ENCODE measurements at regions not wholly inside any gene's neighbourhood (a gene's known extent, or its start where the extent isn't known, plus 50 kb on each side); places are given as distances from the start of the nearest gene placed in this dataset.

GRCh38 chr6:165077876-165078275, 231.5 kb downstream of the C6orf118 start:
- CTCF ChIA-PET = no interaction called here
- Histone ChIP-seq H3K27ac (ENCODE audit: low read length) (no peak overlapping the region), H3K27me3 (replicated peaks in 1 of 2; ENCODE audit: control insufficient read depth in 2 of 2, extremely low read depth in 1 of 2, insufficient read depth in 2 of 2, low read length in 1 of 2) (no peaks in the 10 kb centered on the region), H3K9me3 (no peaks in the 10 kb centered on the region), H3K4me1 (ENCODE audit: control insufficient read depth in 1 of 2, extremely low read depth in 1 of 2, insufficient read depth in 2 of 2, low read length in 2 of 2) (no peaks in the 10 kb centered on the region), H3K4me3 (ENCODE audit: control insufficient read depth in 1 of 2, extremely low read depth in 1 of 2, low read length in 1 of 2) (no peak overlapping the region), H3K36me3 (ENCODE audit: control insufficient read depth in 2 of 2, extremely low read depth in 1 of 2, insufficient read depth in 1 of 2, low read length in 1 of 2) (no peaks in the 10 kb centered on the region)
- Mint-ChIP-seq H3K36me3 (no peaks in the 10 kb centered on the region), H3K4me3 (no peak overlapping the region), H3K9me3 (peaks cover 0 to 6% (median 3%) of the 10 kb centered on the region in 3 donors), H3K27ac (no peak overlapping the region), H3K27me3 (no peaks in the 10 kb centered on the region), H3K4me1 (no peaks in the 10 kb centered on the region)
- no peak for ATAC-seq (replicated peaks in 1 of 4)
- no peak for DNase-seq
- no CpG with 5 or more reads among the region's 2 CpGs for WGBS (ENCODE audit: insufficient coverage)
- POLR2A ChIA-PET = no interaction called here

GRCh38 chr6:165071906-165072305, 237.5 kb downstream of the C6orf118 start:
- no peak overlapping the region for H3K27ac ChIP-seq (ENCODE audit: low read length)
- no peaks in the 10 kb centered on the region for H3K9me3 ChIP-seq
- no peaks in the 10 kb centered on the region for H3K27me3 Mint-ChIP-seq
- H3K4me1 ChIP-seq (ENCODE audit: control insufficient read depth in 1 of 2, extremely low read depth in 1 of 2, insufficient read depth in 2 of 2, low read length in 2 of 2) = no peaks in the 10 kb centered on the region
- no peak overlapping the region for H3K4me3 ChIP-seq (ENCODE audit: control insufficient read depth in 1 of 2, extremely low read depth in 1 of 2, low read length in 1 of 2)
- H3K9me3 Mint-ChIP-seq = peaks cover 0 to 3% (median 0%) of the 10 kb centered on the region in 3 donors
- H3K36me3 Mint-ChIP-seq = no peaks in the 10 kb centered on the region
- ATAC-seq (replicated peaks in 1 of 4) (no peak), DNase-seq (no peak)
- WGBS (ENCODE audit: insufficient coverage) = 57% methylated on average over 4 of the region's 4 CpGs
- no peaks in the 10 kb centered on the region for H3K27me3 ChIP-seq (replicated peaks in 1 of 2; ENCODE audit: control insufficient read depth in 2 of 2, extremely low read depth in 1 of 2, insufficient read depth in 2 of 2, low read length in 1 of 2)
- no peak overlapping the region for H3K27ac Mint-ChIP-seq
- no peaks in the 10 kb centered on the region for H3K36me3 ChIP-seq (ENCODE audit: control insufficient read depth in 2 of 2, extremely low read depth in 1 of 2, insufficient read depth in 1 of 2, low read length in 1 of 2)
- CTCF ChIA-PET = interaction anchor here in 1 of 2 donors (0.5 kb wide), 1 partner anchor 33 kb away, joined by 3 read pairs; no protein-coding TSS in a partner anchor
- POLR2A ChIA-PET = interaction anchor here in 1 of 2 donors (0.6 kb wide), 1 partner anchor 82 kb away, joined by 13 read pairs; no protein-coding TSS in a partner anchor
- no peaks in the 10 kb centered on the region for H3K4me1 Mint-ChIP-seq
- H3K4me3 Mint-ChIP-seq = no peak overlapping the region

GRCh38 chr6:165060720-165061119, 248.7 kb downstream of the C6orf118 start:
- Histone ChIP-seq H3K27ac (ENCODE audit: low read length) (no peak overlapping the region), H3K4me3 (ENCODE audit: control insufficient read depth in 1 of 2, extremely low read depth in 1 of 2, low read length in 1 of 2) (no peak overlapping the region), H3K4me1 (ENCODE audit: control insufficient read depth in 1 of 2, extremely low read depth in 1 of 2, insufficient read depth in 2 of 2, low read length in 2 of 2) (no peaks in the 10 kb centered on the region), H3K36me3 (ENCODE audit: control insufficient read depth in 2 of 2, extremely low read depth in 1 of 2, insufficient read depth in 1 of 2, low read length in 1 of 2) (no peaks in the 10 kb centered on the region), H3K27me3 (replicated peaks in 1 of 2; ENCODE audit: control insufficient read depth in 2 of 2, extremely low read depth in 1 of 2, insufficient read depth in 2 of 2, low read length in 1 of 2) (no peaks in the 10 kb centered on the region), H3K9me3 (peaks cover 2% of the 10 kb centered on the region)
- POLR2A ChIA-PET = no interaction called here
- ATAC-seq (replicated peaks in 1 of 4) (no peak), DNase-seq (no peak)
- Mint-ChIP-seq H3K4me1 (no peaks in the 10 kb centered on the region), H3K27ac (no peak overlapping the region), H3K9me3 (peaks cover 15 to 26% (median 15%) of the 10 kb centered on the region in 3 donors), H3K4me3 (no peak overlapping the region), H3K27me3 (no peaks in the 10 kb centered on the region), H3K36me3 (no peaks in the 10 kb centered on the region)
- no CpG with 5 or more reads among the region's 3 CpGs for WGBS (ENCODE audit: insufficient coverage)
- CTCF ChIA-PET = no interaction called here

DNA sequence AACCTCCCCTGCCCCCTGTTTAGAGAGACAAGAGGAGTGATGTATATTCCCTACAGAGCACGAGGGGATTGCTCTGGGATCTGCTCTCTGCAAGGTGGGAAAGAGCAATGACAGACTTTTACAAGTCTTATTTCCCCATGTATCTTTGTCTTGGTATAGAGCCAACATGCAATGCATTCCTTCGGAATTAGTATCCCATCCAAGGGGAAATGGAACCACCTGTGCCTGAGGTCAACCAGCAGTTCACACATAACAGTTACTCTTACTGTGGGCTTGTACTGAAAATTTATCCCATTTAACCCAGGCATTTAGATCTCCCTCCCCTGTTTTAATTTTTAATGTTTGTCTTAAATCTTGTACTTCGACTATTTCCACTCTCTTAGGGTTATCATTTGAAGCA, 250.4 kb downstream of the C6orf118 start:
- no peak overlapping the region for H3K4me3 Mint-ChIP-seq
- H3K9me3 Mint-ChIP-seq = peaks cover 11 to 26% (median 15%) of the 10 kb centered on the region in 3 donors
- DNase-seq (no peak), ATAC-seq (replicated peaks in 1 of 4) (no peak)
- Histone ChIP-seq H3K4me1 (ENCODE audit: control insufficient read depth in 1 of 2, extremely low read depth in 1 of 2, insufficient read depth in 2 of 2, low read length in 2 of 2) (no peaks in the 10 kb centered on the region), H3K27ac (ENCODE audit: low read length) (no peak overlapping the region), H3K27me3 (replicated peaks in 1 of 2; ENCODE audit: control insufficient read depth in 2 of 2, extremely low read depth in 1 of 2, insufficient read depth in 2 of 2, low read length in 1 of 2) (no peaks in the 10 kb centered on the region), H3K36me3 (ENCODE audit: control insufficient read depth in 2 of 2, extremely low read depth in 1 of 2, insufficient read depth in 1 of 2, low read length in 1 of 2) (no peaks in the 10 kb centered on the region), H3K9me3 (peaks cover 2% of the 10 kb centered on the region), H3K4me3 (ENCODE audit: control insufficient read depth in 1 of 2, extremely low read depth in 1 of 2, low read length in 1 of 2) (no peak overlapping the region)
- 100% methylated on average over 1 of the region's 3 CpGs for WGBS (ENCODE audit: insufficient coverage)
- no peaks in the 10 kb centered on the region for H3K36me3 Mint-ChIP-seq
- POLR2A ChIA-PET = no interaction called here
- CTCF ChIA-PET = no interaction called here
- no peaks in the 10 kb centered on the region for H3K4me1 Mint-ChIP-seq
- H3K27ac Mint-ChIP-seq = no peak overlapping the region
- no peaks in the 10 kb centered on the region for H3K27me3 Mint-ChIP-seq

DNA sequence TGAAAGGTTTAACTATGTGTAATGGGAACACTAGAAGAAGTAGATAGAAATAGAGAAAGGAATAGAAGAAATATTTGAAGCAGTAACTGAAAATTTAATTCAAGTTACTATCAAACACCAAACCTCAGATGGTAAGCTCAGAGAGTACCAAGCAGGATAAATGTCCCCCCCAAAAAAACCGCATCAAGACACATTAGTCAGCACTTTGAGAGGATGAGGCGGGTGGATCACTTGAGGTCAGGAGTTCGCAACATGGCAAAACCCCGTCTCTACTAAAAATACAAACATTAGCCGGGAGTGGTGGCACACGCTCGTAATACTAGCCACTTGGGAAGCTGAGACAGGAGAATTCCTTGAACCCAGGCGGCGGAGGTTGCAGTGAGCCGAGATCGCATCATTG, 253.1 kb downstream of the C6orf118 start:
- ChIA-PET CTCF (no interaction called here), POLR2A (no interaction called here)
- H3K27ac ChIP-seq (ENCODE audit: low read length) = no peak overlapping the region
- no peak overlapping the region for H3K4me3 ChIP-seq (ENCODE audit: control insufficient read depth in 1 of 2, extremely low read depth in 1 of 2, low read length in 1 of 2)
- Mint-ChIP-seq H3K9me3 (peaks cover 8 to 15% (median 9%) of the 10 kb centered on the region in 3 donors), H3K4me3 (no peak overlapping the region), H3K4me1 (no peaks in the 10 kb centered on the region), H3K36me3 (no peaks in the 10 kb centered on the region), H3K27me3 (no peaks in the 10 kb centered on the region), H3K27ac (no peak overlapping the region)
- ATAC-seq (replicated peaks in 1 of 4) = no peak
- no peaks in the 10 kb centered on the region for H3K4me1 ChIP-seq (ENCODE audit: control insufficient read depth in 1 of 2, extremely low read depth in 1 of 2, insufficient read depth in 2 of 2, low read length in 2 of 2)
- H3K36me3 ChIP-seq (ENCODE audit: control insufficient read depth in 2 of 2, extremely low read depth in 1 of 2, insufficient read depth in 1 of 2, low read length in 1 of 2) = no peaks in the 10 kb centered on the region
- H3K9me3 ChIP-seq = no peaks in the 10 kb centered on the region
- WGBS (ENCODE audit: insufficient coverage) = 100% methylated on average over 2 of the region's 11 CpGs
- no peaks in the 10 kb centered on the region for H3K27me3 ChIP-seq (replicated peaks in 1 of 2; ENCODE audit: control insufficient read depth in 2 of 2, extremely low read depth in 1 of 2, insufficient read depth in 2 of 2, low read length in 1 of 2)
- no peak for DNase-seq

DNA sequence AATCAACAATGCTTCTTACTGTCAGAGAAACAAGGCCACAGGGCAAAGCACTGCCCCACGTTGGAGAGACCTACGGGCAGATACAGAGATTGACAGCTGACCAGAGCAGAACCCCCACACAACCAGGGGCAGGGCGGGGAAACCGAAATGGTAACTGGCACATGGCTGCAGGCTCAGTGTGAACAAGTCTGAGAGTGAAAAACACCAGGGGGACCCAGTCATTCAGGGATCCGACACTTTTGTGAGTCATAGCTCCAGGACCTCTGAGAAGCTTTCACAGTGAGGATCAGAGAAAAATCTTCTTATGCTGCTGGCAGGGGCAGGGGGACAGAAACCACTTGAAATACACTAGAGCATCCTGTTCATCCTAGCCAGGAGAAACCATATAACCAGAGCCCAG, 254.2 kb downstream of the C6orf118 start:
- no peaks in the 10 kb centered on the region for H3K9me3 ChIP-seq
- no peak overlapping the region for H3K4me3 ChIP-seq (ENCODE audit: control insufficient read depth in 1 of 2, extremely low read depth in 1 of 2, low read length in 1 of 2)
- ChIA-PET CTCF (no interaction called here), POLR2A (no interaction called here)
- no peak overlapping the region for H3K4me3 Mint-ChIP-seq
- no peak for DNase-seq
- ATAC-seq (replicated peaks in 1 of 4) = no peak
- 75% methylated on average over 4 of the region's 5 CpGs for WGBS (ENCODE audit: insufficient coverage)
- no peaks in the 10 kb centered on the region for H3K36me3 Mint-ChIP-seq
- H3K27ac ChIP-seq (ENCODE audit: low read length) = no peak overlapping the region
- peaks cover 8 to 10% (median 9%) of the 10 kb centered on the region in 3 donors for H3K9me3 Mint-ChIP-seq
- H3K4me1 ChIP-seq (ENCODE audit: control insufficient read depth in 1 of 2, extremely low read depth in 1 of 2, insufficient read depth in 2 of 2, low read length in 2 of 2) = no peaks in the 10 kb centered on the region
- H3K27me3 ChIP-seq (replicated peaks in 1 of 2; ENCODE audit: control insufficient read depth in 2 of 2, extremely low read depth in 1 of 2, insufficient read depth in 2 of 2, low read length in 1 of 2) = no peaks in the 10 kb centered on the region
- H3K4me1 Mint-ChIP-seq = no peaks in the 10 kb centered on the region
- H3K27ac Mint-ChIP-seq = no peak overlapping the region
- H3K27me3 Mint-ChIP-seq = no peaks in the 10 kb centered on the region
- no peaks in the 10 kb centered on the region for H3K36me3 ChIP-seq (ENCODE audit: control insufficient read depth in 2 of 2, extremely low read depth in 1 of 2, insufficient read depth in 1 of 2, low read length in 1 of 2)

Data from T-cell (primary cell).